ENCODE measurements at regions not wholly inside any gene's neighbourhood (a gene's known extent, or its start where the extent isn't known, plus 50 kb on each side); places are given as distances from the start of the nearest gene placed in this dataset.

DNA sequence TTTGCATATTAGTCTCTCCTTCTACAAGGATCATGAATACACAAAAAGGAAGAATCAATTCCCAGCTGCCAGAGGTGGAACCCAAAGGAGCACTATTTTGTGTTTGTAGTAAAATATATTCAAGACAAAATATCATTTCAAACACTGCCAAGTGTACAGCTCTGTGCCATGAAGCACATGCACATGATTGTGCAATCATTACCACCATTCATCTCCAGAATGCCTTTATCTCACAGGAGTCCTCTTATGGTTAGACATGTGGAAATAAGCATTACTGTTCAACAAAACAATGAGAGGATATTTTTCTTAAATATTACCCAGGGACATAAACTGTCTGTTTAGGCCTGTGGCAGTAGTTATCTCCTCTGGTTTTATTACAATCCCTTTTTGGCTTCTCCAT, 151.4 kb upstream of the PPP1R3A start:
- TF ChIP-seq CBX3 (IDR thresholded peaks at IDR 0.05; ENCODE audit: low read depth): no peak
- no peak for TF ChIP-seq ZNF274 (IDR thresholded peaks at IDR 0.05; ENCODE audit: low read depth, low read length)
- no peak for TF ChIP-seq EZH2 (IDR thresholded peaks at IDR 0.05)
- no peak for TF ChIP-seq RAD21 (IDR thresholded peaks at IDR 0.05; ENCODE audit: low read depth)
- TF ChIP-seq SP1 (IDR thresholded peaks at IDR 0.05; ENCODE audit: low read depth): no peak
- no peak for TF ChIP-seq EZH2phosphoT487 (IDR thresholded peaks at IDR 0.05; ENCODE audit: borderline replicate concordance)
- TF ChIP-seq SIN3A (IDR thresholded peaks at IDR 0.05; ENCODE audit: low read depth): no peak
- no peak for TF ChIP-seq YY1 (IDR thresholded peaks at IDR 0.05; ENCODE audit: extremely low read depth, insufficient replicate concordance, low read depth, low read length)
- TF ChIP-seq POLR2AphosphoS5 (IDR thresholded peaks at IDR 0.05; ENCODE audit: low read depth, low read length): no peak
- TF ChIP-seq, protein P1, sequence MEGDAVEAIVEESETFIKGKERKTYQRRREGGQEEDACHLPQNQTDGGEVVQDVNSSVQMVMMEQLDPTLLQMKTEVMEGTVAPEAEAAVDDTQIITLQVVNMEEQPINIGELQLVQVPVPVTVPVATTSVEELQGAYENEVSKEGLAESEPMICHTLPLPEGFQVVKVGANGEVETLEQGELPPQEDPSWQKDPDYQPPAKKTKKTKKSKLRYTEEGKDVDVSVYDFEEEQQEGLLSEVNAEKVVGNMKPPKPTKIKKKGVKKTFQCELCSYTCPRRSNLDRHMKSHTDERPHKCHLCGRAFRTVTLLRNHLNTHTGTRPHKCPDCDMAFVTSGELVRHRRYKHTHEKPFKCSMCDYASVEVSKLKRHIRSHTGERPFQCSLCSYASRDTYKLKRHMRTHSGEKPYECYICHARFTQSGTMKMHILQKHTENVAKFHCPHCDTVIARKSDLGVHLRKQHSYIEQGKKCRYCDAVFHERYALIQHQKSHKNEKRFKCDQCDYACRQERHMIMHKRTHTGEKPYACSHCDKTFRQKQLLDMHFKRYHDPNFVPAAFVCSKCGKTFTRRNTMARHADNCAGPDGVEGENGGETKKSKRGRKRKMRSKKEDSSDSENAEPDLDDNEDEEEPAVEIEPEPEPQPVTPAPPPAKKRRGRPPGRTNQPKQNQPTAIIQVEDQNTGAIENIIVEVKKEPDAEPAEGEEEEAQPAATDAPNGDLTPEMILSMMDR (IDR thresholded peaks at IDR 0.05 in 2 of 3, conservative IDR thresholded peaks at IDR 0.05 in 1 of 3; ENCODE audit: borderline replicate concordance in 1 of 3, insufficient read depth in 1 of 3, low read depth in 2 of 3, low read length in 2 of 3): no peak
- intact Hi-C loops (cut with micrococcal nuclease): no loop called here
- no peaks in the 10 kb centered on the region for H3K4me1 ChIP-seq (ENCODE audit: control insufficient read depth in 1 of 2, insufficient read depth in 2 of 2, low read length in 2 of 2)
- no peaks in the 10 kb centered on the region for H3K9me2 ChIP-seq (ENCODE audit: insufficient read depth)
- H3K9ac ChIP-seq (ENCODE audit: low read length): no peak overlapping the region
- no peaks in the 10 kb centered on the region for H3K36me3 ChIP-seq (ENCODE audit: control insufficient read depth in 1 of 2, insufficient read depth in 2 of 2, low read length in 2 of 2)
- H3K27ac ChIP-seq (ENCODE audit: low read depth, low read length): no peak overlapping the region
- H3K4me2 ChIP-seq (ENCODE audit: low read length): no peak overlapping the region
- H3K4me3 ChIP-seq (replicated peaks in 1 of 2; ENCODE audit: low read depth in 1 of 2, low read length in 2 of 2): no peak overlapping the region
- no TSS peak for BruUV-seq (replicated peaks)
- no peaks in the 10 kb centered on the region for H3K79me2 ChIP-seq (ENCODE audit: insufficient read depth, low read length)
- no peaks in the 10 kb centered on the region for H4K20me1 ChIP-seq (ENCODE audit: insufficient read depth)
- ChIA-PET RAD21 (ENCODE audit: low non-redundant PET in 1 of 2, low total read pairs in 2 of 2, uncharacterized antibody in 2 of 2, unreplicated experiment in 2 of 2) (no interaction called here), POLR2A (no interaction called here), CTCF (no interaction called here)
- no peak for ATAC-seq
- H3K9me3 ChIP-seq (ENCODE audit: control insufficient read depth in 1 of 2, insufficient read depth in 1 of 2, low read depth in 1 of 2, low read length in 2 of 2): no peaks in the 10 kb centered on the region
- DNase-seq (ENCODE audit: low read depth, low spot score): no peak
- H2AFZ ChIP-seq (ENCODE audit: low read depth, low read length, poor library complexity, severe bottlenecking): no peak overlapping the region
- H3K27me3 ChIP-seq (ENCODE audit: insufficient read depth, low read length): no peaks in the 10 kb centered on the region

All from HCT116 (cell line).